ENCODE measurements at regions not wholly inside any gene's neighbourhood (a gene's known extent, or its start where the extent isn't known, plus 50 kb on each side); places are given as distances from the start of the nearest gene placed in this dataset.

- CTCF ChIA-PET (ENCODE audit: unreplicated experiment) = no interaction called here
- Histone ChIP-seq H3K4me2 (ENCODE audit: low read length) (no peak overlapping the region), H3K9me2 (ENCODE audit: insufficient read depth, low read length) (no peaks in the 10 kb centered on the region), H3K9me3 (ENCODE audit: low read length) (no peaks in the 10 kb centered on the region), H3K27ac (ENCODE audit: low read depth, low read length, poor library complexity, severe bottlenecking) (no peak overlapping the region), H3K36me3 (ENCODE audit: insufficient read depth, low read length) (no peaks in the 10 kb centered on the region), H2AFZ (ENCODE audit: low read length) (no peak overlapping the region), H3K4me3 (ENCODE audit: low read depth, low read length, poor library complexity, severe bottlenecking) (no peak overlapping the region), H3K79me2 (ENCODE audit: insufficient read depth, low read depth, low read length) (no peaks in the 10 kb centered on the region), H4K20me1 (ENCODE audit: insufficient read depth, low read length) (no peaks in the 10 kb centered on the region), H3K4me1 (ENCODE audit: insufficient read depth, low read length, poor library complexity, severe bottlenecking) (no peaks in the 10 kb centered on the region)
- POLR2A ChIA-PET = no interaction called here
- no peak for DNase-seq (ENCODE audit: low spot score)
- intact Hi-C loops (cut with micrococcal nuclease; ENCODE audit: unreplicated experiment) = no loop called here
- TF ChIP-seq CTCF (conservative IDR thresholded peaks at IDR 0.05; ENCODE audit: low read length) (no peak), EZH2phosphoT487 (IDR thresholded peaks at IDR 0.05; ENCODE audit: borderline replicate concordance, low read depth, low read length) (no peak)
- BruUV-seq (replicated peaks) = no TSS peak
Observed at GRCh38 chr1:177703888-177704446, 265.9 kb downstream of the SEC16B start.

- H3K36me3 ChIP-seq (ENCODE audit: insufficient read depth, low read length) = no peaks in the 10 kb centered on the region
- CTCF ChIA-PET (ENCODE audit: unreplicated experiment) = no interaction called here
Observed at GRCh38 chr1:177701654-177702353, 268.1 kb downstream of the SEC16B start.

More at GRCh38 chr1:177701654-177702353, 268.1 kb downstream of the SEC16B start:
- H2AFZ ChIP-seq (ENCODE audit: low read length) = no peak overlapping the region
- no peak overlapping the region for H3K4me2 ChIP-seq (ENCODE audit: low read length)
- no peak overlapping the region for H3K4me3 ChIP-seq (ENCODE audit: low read depth, low read length, poor library complexity, severe bottlenecking)
- H4K20me1 ChIP-seq (ENCODE audit: insufficient read depth, low read length) = no peaks in the 10 kb centered on the region
- no peaks in the 10 kb centered on the region for H3K9me3 ChIP-seq (ENCODE audit: low read length)
- POLR2A ChIA-PET = interaction anchor here (0.6 kb wide), 1 partner anchor 108 kb away, joined by 6 read pairs; no protein-coding TSS in a partner anchor
- intact Hi-C loops (cut with micrococcal nuclease; ENCODE audit: unreplicated experiment) = no loop called here
- H3K9me2 ChIP-seq (ENCODE audit: insufficient read depth, low read length) = no peaks in the 10 kb centered on the region
- no peak for DNase-seq (ENCODE audit: low spot score)
- BruUV-seq (replicated peaks) = no TSS peak
- H3K79me2 ChIP-seq (ENCODE audit: insufficient read depth, low read depth, low read length) = no peaks in the 10 kb centered on the region
- no peaks in the 10 kb centered on the region for H3K4me1 ChIP-seq (ENCODE audit: insufficient read depth, low read length, poor library complexity, severe bottlenecking)
- H3K27ac ChIP-seq (ENCODE audit: low read depth, low read length, poor library complexity, severe bottlenecking) = no peak overlapping the region
- no peak for TF ChIP-seq CTCF (conservative IDR thresholded peaks at IDR 0.05; ENCODE audit: low read length)
- TF ChIP-seq EZH2phosphoT487 (IDR thresholded peaks at IDR 0.05; ENCODE audit: borderline replicate concordance, low read depth, low read length) = no peak

Measured in OCI-LY7 (cell line).